NB4 (cell line): ENCODE measurements at regions not wholly inside any gene's neighbourhood (a gene's known extent, or its start where the extent isn't known, plus 50 kb on each side); places are given as distances from the start of the nearest gene placed in this dataset.

Experiments used
- DNase-seq: peaks from one replicate; pipeline ENCODE4 v3.0.0; 2010; ENCODE audit warnings: low read depth
- H3K4me3 ChIP-seq: one replicate; pipeline ENCODE4 v1.5.1; 2011; ENCODE audit warnings: mild to moderate bottlenecking, low read depth, low read length, moderate library complexity
- MYC ChIP-seq: IDR thresholded peaks from 2 replicates; pipeline ENCODE4 v1.6.1; 2011; ENCODE audit warnings: low read depth, low read length
- POLR2A ChIP-seq: IDR thresholded peaks from 2 replicates; pipeline ENCODE4 v1.6.1; 2011; ENCODE audit warnings: mild to moderate bottlenecking; ENCODE audit not compliant: insufficient read length; ENCODE audit errors: extremely low read depth
- TF ChIP-seq, protein P1 (sequence below): IDR thresholded peaks from one replicate; pipeline ENCODE4 v1.5.1; 2012; ENCODE audit warnings: low read depth, low read length
- TF ChIP-seq, protein P2 (sequence below): IDR thresholded peaks from 2 replicates; pipeline ENCODE4 v1.6.1; 2011; ENCODE audit warnings: low read depth, low read length

DNA sequence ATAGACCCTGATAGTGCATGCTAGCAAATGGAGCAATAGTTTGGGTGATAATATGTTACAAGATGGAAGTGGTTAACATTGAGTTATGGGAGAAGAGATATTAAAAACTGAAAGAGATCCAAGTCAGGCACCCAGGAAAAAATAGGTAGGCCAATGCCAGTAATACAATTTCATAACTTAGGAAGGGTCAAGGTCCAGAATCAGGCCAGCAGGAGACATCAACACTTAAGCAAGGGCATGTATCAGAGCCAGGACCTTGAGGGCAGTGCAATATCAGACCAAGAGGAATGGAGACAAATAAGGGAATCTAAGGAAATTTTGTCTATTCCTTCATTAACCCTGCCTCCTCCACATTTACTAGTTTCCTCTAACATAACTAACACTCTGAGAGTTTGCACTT, 124.1 kb upstream of the NYAP2 start:
- TF ChIP-seq, protein P1, sequence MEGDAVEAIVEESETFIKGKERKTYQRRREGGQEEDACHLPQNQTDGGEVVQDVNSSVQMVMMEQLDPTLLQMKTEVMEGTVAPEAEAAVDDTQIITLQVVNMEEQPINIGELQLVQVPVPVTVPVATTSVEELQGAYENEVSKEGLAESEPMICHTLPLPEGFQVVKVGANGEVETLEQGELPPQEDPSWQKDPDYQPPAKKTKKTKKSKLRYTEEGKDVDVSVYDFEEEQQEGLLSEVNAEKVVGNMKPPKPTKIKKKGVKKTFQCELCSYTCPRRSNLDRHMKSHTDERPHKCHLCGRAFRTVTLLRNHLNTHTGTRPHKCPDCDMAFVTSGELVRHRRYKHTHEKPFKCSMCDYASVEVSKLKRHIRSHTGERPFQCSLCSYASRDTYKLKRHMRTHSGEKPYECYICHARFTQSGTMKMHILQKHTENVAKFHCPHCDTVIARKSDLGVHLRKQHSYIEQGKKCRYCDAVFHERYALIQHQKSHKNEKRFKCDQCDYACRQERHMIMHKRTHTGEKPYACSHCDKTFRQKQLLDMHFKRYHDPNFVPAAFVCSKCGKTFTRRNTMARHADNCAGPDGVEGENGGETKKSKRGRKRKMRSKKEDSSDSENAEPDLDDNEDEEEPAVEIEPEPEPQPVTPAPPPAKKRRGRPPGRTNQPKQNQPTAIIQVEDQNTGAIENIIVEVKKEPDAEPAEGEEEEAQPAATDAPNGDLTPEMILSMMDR: no peak
- TF ChIP-seq MYC: no peak
- TF ChIP-seq, protein P2, sequence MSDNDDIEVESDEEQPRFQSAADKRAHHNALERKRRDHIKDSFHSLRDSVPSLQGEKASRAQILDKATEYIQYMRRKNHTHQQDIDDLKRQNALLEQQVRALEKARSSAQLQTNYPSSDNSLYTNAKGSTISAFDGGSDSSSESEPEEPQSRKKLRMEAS: no peak
- no peak for TF ChIP-seq POLR2A
- DNase-seq: no peak
- H3K4me3 ChIP-seq: no peak overlapping the region

DNA sequence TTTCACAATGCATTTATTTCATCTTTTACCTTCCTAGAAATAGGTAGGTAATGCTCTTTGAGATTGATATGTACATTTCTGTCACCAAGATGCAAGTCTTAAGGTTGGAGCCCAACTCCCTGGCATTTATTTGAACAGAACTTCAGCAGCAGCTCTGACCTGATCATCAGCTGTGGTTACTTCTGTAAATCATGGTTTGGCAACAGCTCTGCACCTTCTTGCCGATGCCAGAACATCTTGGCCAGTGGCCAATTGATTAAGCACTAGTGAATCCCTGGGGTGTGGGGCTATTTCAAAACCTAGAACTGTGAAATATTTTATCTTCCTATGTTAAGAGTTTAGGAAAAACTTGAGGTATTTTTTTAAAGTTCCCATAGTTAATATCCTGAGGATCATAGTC, 124.8 kb upstream of the NYAP2 start:
- no peak overlapping the region for H3K4me3 ChIP-seq
- no peak for DNase-seq
- TF ChIP-seq POLR2A (no peak), MYC (no peak)
- TF ChIP-seq, protein P2: no peak
- TF ChIP-seq, protein P1: no peak

DNA sequence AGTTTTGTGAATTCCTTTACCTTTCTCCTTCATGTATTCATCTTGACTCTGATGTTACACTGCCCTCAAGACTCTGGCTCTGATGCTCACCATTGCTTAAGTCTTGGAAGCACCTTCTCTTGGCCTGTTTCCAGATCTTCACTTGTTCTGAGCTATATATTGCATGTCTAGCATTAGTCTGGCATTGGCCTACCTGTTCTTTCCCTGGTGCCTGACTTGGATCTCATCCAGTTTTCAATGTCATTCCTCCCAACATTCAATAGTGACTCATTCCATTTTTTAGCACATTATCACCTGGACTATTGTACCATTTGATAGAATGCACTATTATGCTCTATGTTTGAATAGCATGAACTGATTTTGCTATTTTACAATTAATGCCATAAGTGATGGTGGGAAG, 127.3 kb upstream of the NYAP2 start:
- no peak for DNase-seq

DNA sequence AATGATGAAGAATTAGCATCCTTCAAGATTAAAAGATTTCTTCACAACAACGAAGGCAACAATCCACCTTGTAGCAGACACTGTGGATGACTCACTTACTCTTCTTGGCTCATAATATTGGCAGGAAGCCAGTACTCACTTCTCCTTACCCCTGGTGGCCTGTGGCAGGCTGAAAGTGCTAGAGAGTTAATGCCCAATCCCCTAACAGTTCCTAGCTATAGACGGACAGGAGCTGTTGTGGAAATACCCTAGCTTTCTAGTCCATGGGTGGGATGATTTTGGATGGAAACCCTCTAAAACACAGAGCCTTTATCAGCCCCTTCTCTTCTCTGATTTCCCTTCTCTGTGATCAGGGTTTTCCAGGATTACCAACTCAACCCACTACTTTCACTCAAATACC, 128.6 kb upstream of the NYAP2 start:
- H3K4me3 ChIP-seq: no peak overlapping the region
- no peak for TF ChIP-seq MYC
- TF ChIP-seq, protein P2: no peak
- no peak for TF ChIP-seq POLR2A
- TF ChIP-seq, protein P1: no peak
- peak; percentile 79 for DNase-seq

More for the DNA sequence above, 127.3 kb upstream of the NYAP2 start:
- no peak overlapping the region for H3K4me3 ChIP-seq
- TF ChIP-seq, protein P1: no peak
- TF ChIP-seq, protein P2: no peak
- TF ChIP-seq MYC (no peak), POLR2A (no peak)

DNA sequence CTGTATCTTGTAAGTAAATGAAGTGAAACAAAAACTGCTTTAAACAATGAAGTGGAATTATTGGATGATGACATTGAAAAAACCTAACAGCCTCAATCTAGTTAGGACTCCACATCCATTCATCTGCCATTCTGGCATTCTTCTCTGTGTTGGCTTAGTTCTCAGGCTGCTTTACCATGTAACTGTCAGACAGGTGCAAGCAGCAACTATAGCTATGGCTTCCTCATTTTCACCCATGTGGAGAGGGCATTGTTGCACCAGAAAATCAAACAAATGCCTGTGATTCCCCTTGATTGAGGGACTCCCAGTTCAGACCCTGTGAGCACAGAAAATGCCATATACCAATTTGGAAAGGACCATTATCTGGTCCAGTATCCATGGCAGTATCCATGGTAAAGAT, 129.5 kb upstream of the NYAP2 start:
- no peak overlapping the region for H3K4me3 ChIP-seq
- no peak for TF ChIP-seq POLR2A
- TF ChIP-seq MYC: no peak
- TF ChIP-seq, protein P2: no peak
- TF ChIP-seq, protein P1: no peak
- DNase-seq: no peak

DNA sequence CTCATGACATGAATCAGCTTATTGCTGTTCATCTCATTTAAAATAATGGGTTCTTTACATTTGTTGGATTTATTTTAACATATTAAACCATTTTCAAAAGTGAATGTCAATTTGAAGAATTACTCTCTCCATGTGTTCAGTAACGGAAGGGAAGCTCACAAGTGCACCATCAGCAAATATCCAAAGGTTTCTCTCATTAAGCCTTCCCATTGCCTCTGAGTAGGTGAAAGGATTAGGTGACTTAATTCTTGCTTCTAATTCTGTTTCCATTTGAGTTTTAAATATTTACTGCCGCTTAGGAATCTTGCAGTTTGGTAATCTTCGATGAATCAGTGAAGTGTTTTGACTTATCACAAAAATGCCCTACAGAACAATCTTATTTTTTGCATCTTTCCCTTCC, 145.1 kb upstream of the NYAP2 start:
- no peak overlapping the region for H3K4me3 ChIP-seq
- TF ChIP-seq, protein P1: no peak
- no peak for TF ChIP-seq MYC
- TF ChIP-seq, protein P2: no peak
- no peak for TF ChIP-seq POLR2A

More for the DNA sequence above, 145.1 kb upstream of the NYAP2 start:
- no peak for DNase-seq
